ENCODE measurements at regions not wholly inside any gene's neighbourhood (a gene's known extent, or its start where the extent isn't known, plus 50 kb on each side); places are given as distances from the start of the nearest gene placed in this dataset.

DNA sequence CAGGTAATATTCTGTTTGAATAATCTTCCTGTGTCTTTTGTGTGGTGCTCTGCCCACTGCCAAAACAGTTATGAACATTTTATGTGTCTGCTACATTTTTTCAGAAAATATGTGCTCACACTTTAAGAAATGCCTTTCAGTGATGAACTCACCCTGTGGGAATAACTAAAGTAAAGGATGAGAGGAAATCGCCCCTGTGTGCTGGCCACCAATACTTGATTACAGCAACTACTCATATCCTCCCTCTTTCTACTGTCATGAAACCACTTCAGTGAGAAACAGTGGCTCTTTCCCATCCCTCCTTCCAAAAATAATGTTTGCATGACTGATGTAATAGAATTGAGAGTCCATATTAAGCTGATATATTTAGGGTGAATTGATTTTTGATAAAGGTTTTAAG, 900.9 kb downstream of the RAB28 start:
- TF ChIP-seq, protein P1, sequence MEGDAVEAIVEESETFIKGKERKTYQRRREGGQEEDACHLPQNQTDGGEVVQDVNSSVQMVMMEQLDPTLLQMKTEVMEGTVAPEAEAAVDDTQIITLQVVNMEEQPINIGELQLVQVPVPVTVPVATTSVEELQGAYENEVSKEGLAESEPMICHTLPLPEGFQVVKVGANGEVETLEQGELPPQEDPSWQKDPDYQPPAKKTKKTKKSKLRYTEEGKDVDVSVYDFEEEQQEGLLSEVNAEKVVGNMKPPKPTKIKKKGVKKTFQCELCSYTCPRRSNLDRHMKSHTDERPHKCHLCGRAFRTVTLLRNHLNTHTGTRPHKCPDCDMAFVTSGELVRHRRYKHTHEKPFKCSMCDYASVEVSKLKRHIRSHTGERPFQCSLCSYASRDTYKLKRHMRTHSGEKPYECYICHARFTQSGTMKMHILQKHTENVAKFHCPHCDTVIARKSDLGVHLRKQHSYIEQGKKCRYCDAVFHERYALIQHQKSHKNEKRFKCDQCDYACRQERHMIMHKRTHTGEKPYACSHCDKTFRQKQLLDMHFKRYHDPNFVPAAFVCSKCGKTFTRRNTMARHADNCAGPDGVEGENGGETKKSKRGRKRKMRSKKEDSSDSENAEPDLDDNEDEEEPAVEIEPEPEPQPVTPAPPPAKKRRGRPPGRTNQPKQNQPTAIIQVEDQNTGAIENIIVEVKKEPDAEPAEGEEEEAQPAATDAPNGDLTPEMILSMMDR (IDR thresholded peaks at IDR 0.05 in 4 of 5, conservative IDR thresholded peaks at IDR 0.05 in 1 of 5) = no peak
- TF ChIP-seq POLR2A (IDR thresholded peaks at IDR 0.05) = no peak
